Esophagus muscularis mucosa (tissue), 4 donors: ENCODE measurements at regions not wholly inside any gene's neighbourhood (a gene's known extent, or its start where the extent isn't known, plus 50 kb on each side); places are given as distances from the start of the nearest gene placed in this dataset.

Source experiments
- DNase-seq: peaks from one replicate; pipeline ENCODE4 v3.0.0-alpha.2; 2017; ENCODE audit errors: extremely low spot score
- H3K27ac ChIP-seq, 4 donors: fragments of 200-600 bp; sonication (generic); replicated peaks in 1 of 4; 1 replicate in 3 of 4; 2 replicates in 1 of 4; pipeline ENCODE4 v1.5.1; 2016 to 2019; ENCODE audit warnings: mild to moderate bottlenecking in 1 of 4
- H3K27me3 ChIP-seq, 4 donors: fragments of 200-600 bp; sonication (generic); one replicate each; pipeline versions ENCODE4 v1.5.1 to v1.6.0; 2016 to 2019
- H3K36me3 ChIP-seq, 4 donors: fragments of 200-600 bp; sonication (generic); one replicate each; pipeline ENCODE4 v1.5.1; 2016 to 2019
- H3K4me1 ChIP-seq, 4 donors: fragments of 200-600 bp; sonication (generic); one replicate each; pipeline ENCODE4 v1.5.1; 2016 to 2019
- H3K4me3 ChIP-seq, 4 donors: fragments of 200-600 bp; sonication (generic); 1 replicate in 2 of 4; 2 replicates in 2 of 4; pipeline ENCODE4 v1.5.1; 2016 to 2019; ENCODE audit warnings: mild to moderate bottlenecking in 4 of 4, moderate library complexity in 1 of 4
- H3K9me3 ChIP-seq, 4 donors: fragments of 200-600 bp; sonication (generic); 1 replicate in 3 of 4; 2 replicates in 1 of 4; pipeline ENCODE4 v1.5.1; 2016 to 2019
- EP300 ChIP-seq: sonication (generic); formaldehyde crosslinking; IDR thresholded peaks from one replicate; pipeline ENCODE4 v1.6.1; 2017; ENCODE audit warnings: antibody characterized with exemption
- POLR2A ChIP-seq: fragments of 450-650 bp; IDR thresholded peaks from one replicate; pipeline ENCODE4 v1.6.1; 2017; ENCODE audit warnings: antibody characterized with exemption, moderate library complexity, mild to moderate bottlenecking, low read depth
- POLR2AphosphoS5 ChIP-seq, 2 donors: sonication (generic); formaldehyde crosslinking; IDR thresholded peaks; one replicate each; pipeline ENCODE4 v1.6.1; 2017; ENCODE audit warnings: antibody characterized with exemption in 2 of 2
- WGBS: methylation state at CpG from one replicate; pipeline ENCODE4 v1.1.5; 2018; 5-methylcytosine and 5-hydroxymethylcytosine counted together
- intact Hi-C: fragments of 100-400 bp; cut with DNase I; formaldehyde crosslinking; loops from one replicate; pipeline ENCODE4 v1.15.1; 2023
- TF ChIP-seq, protein P1 (sequence below), 3 experiments: fragments of 200-600 bp in 2 of 3; fragments of 450-650 bp in 1 of 3; sonication (generic) in 2 of 3; IDR thresholded peaks; one replicate each; pipeline ENCODE4 v1.5.1; 2017 to 2019; ENCODE audit warnings: antibody characterized with exemption in 3 of 3, mild to moderate bottlenecking in 2 of 3, moderate library complexity in 1 of 3

DNA sequence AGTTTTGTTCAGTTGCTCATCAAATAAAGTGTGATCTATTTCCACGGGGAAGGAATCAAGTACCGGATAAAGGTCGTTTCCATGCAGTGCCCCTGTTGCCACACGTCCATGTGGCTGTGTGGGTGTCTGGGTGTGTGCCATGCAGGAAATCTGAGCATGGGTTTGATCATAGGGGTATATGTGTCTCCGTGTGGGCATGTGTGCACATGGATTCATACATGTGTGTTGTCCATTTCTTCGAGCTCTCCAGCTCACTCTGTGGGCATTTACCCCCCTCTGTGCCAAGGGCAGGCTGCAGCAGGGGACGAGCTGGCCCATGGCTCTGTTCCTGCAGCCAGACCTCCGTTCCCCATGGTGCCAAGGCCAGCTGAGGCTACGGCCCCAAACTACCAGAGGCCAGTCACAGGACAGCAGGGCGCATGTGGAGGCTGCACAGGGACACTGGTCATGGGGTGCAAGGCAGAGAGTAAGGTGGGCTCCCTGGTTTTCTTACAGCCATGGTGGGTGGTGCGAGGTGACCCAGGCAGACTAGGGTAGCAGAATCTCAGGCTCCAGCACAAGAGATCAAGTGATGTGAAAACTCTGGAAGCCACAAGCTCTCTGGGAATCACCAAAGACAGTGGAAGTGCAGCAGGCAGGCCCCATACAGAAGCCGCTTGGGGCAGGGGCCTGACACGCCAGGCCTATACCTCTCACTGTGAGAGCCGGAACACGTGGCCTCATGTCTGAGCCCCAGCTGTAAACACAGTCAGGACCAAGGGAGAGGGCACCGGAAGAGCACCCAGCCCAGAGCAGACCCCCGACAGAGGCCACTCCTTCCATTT is 66.4 kb upstream of the RAB6C start:
- WGBS = 84% methylated on average over 12 of the region's 17 CpGs
- Histone ChIP-seq H3K36me3 (no peaks in the 10 kb centered on the region), H3K27me3 (peaks cover 0 to 7% (median 0%) of the 10 kb centered on the region in 4 donors), H3K27ac (no peak overlapping the region), H3K9me3 (peaks cover 0 to 13% (median 7%) of the 10 kb centered on the region in 4 donors), H3K4me3 (no peak overlapping the region), H3K4me1 (no peaks in the 10 kb centered on the region)
- intact Hi-C loops = no loop called here
- peak; percentile 87 for DNase-seq
- TF ChIP-seq POLR2AphosphoS5 (IDR thresholded peaks at IDR 0.05) = no peak
- no peak for TF ChIP-seq EP300
- TF ChIP-seq, protein P1, sequence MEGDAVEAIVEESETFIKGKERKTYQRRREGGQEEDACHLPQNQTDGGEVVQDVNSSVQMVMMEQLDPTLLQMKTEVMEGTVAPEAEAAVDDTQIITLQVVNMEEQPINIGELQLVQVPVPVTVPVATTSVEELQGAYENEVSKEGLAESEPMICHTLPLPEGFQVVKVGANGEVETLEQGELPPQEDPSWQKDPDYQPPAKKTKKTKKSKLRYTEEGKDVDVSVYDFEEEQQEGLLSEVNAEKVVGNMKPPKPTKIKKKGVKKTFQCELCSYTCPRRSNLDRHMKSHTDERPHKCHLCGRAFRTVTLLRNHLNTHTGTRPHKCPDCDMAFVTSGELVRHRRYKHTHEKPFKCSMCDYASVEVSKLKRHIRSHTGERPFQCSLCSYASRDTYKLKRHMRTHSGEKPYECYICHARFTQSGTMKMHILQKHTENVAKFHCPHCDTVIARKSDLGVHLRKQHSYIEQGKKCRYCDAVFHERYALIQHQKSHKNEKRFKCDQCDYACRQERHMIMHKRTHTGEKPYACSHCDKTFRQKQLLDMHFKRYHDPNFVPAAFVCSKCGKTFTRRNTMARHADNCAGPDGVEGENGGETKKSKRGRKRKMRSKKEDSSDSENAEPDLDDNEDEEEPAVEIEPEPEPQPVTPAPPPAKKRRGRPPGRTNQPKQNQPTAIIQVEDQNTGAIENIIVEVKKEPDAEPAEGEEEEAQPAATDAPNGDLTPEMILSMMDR (IDR thresholded peaks at IDR 0.05) = no peak
- TF ChIP-seq POLR2A = no peak

DNA sequence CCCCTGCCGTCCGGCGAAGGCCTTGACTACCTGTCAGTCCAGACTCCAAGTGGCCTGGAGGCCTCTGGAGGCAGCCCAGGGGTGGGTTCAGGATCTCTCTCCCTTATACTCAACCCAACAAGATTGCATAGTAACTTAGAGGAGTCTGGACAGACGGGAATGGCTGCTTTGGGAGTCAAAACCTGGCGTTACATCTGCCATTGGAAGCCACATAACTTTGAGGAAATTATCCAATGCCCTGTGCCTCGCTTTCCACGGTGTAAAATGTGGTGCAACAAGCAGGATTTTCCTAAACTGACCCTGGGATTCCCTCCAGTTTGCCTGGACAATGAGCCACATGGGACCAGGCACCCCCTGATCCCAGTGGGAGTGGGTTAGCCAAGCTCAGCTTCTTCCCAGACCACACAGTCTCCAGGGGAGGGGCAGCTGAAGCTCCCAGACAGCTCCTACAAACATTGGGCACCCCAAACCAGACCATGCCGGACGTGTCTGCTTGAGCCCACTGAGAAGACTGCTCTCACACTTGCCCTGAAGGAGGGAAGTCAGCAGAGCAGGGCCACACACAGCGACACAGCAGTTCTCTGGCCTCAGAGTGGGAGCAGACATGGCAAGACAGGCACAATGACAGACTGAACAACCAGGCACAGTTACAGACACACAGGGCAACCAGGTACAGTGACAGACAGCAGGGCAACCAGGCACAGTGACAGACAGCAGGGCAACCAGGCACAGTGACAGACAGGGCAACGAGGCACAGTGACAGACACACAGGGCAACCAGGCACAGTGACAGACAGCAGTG is 65.6 kb upstream of the RAB6C start:
- WGBS = 80% methylated on average over 11 of the region's 11 CpGs
- intact Hi-C loops = no loop called here
- no peaks in the 10 kb centered on the region for H3K36me3 ChIP-seq

DNA sequence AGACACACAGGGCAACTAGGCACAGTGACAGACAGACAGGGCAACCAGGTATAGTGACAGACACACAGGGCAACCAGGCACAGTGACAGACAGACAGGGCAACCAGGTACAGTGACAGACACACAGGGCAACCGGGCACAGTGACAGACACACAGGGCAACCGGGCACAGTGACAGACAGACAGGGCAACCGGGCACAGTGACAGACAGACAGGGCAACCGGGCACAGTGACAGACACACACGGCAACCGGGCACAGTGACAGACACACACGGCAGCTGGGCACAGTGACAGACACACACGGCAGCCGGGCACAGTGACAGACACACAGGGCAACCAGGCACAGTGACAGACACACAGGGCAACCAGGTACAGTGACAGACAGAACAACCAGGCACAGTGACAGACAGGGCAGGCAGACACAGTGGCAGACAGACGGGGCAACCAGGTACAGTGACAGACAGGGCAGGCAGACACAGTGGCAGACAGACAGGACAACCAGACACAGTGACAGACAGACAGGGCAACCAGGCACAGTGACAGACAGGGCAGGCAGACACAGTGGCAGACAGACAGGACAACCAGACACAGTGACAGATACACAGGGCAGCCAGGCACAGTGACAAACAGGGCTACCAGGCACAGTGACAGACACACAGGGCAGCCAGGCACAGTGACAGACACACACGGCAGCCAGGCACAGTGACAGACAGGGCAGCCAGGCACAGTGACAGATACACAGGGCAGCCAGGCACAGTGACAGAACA is 64.7 kb upstream of the RAB6C start:
- H3K27ac ChIP-seq = no peak overlapping the region
- TF ChIP-seq, protein P1 (IDR thresholded peaks at IDR 0.05) = no peak
- H3K4me1 ChIP-seq = no peaks in the 10 kb centered on the region
- peaks cover 0 to 24% (median 23%) of the 10 kb centered on the region in 4 donors for H3K9me3 ChIP-seq
- DNase-seq = peak; percentile 79
- WGBS = 80% methylated on average over 10 of the region's 11 CpGs
- intact Hi-C loops = no loop called here
- peaks cover 0 to 7% (median 0%) of the 10 kb centered on the region in 4 donors for H3K27me3 ChIP-seq
- no peaks in the 10 kb centered on the region for H3K36me3 ChIP-seq
- no peak overlapping the region for H3K4me3 ChIP-seq

More for the DNA sequence above, 65.6 kb upstream of the RAB6C start:
- Histone ChIP-seq H3K4me3 (no peak overlapping the region), H3K27ac (no peak overlapping the region), H3K9me3 (peaks cover 0 to 21% (median 15%) of the 10 kb centered on the region in 4 donors), H3K4me1 (no peaks in the 10 kb centered on the region), H3K27me3 (peaks cover 0 to 7% (median 0%) of the 10 kb centered on the region in 4 donors)
- DNase-seq = peak; percentile 88
- TF ChIP-seq, protein P1 (IDR thresholded peaks at IDR 0.05) = no peak
- TF ChIP-seq POLR2A (no peak), EP300 (no peak), POLR2AphosphoS5 (IDR thresholded peaks at IDR 0.05) (no peak)

DNA sequence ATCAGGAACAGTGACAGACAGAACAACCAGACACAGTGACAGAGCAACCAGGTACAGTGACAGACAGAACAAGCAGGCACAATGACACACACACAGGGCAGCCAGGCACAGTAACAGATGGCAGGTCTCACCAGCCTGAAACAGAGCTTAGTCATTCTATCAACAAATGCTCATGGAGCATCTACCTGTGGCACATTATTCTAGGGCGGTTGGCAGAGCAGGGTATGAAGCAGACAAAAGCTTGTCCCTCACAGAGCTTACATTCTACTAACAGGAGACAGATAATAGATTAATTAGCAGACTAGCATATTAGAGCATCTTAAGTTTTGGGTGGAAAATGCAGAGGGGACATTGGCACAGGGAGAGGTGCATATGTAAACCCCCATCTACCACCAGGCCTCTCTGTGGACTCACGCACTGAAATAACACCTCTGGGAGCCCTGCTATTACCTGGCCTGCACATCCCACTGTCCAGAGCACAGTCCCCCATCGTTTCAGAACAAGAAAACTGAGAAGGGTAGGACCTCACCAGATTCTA is 64.1 kb upstream of the RAB6C start:
- TF ChIP-seq EP300 (no peak), POLR2A (no peak), POLR2AphosphoS5 (IDR thresholded peaks at IDR 0.05) (no peak)
- WGBS = 74% methylated on average over 3 of the region's 3 CpGs
- H3K36me3 ChIP-seq = no peaks in the 10 kb centered on the region
- DNase-seq = peak; percentile 79
- H3K4me1 ChIP-seq = no peaks in the 10 kb centered on the region
- peaks cover 0 to 26% (median 25%) of the 10 kb centered on the region in 4 donors for H3K9me3 ChIP-seq
- intact Hi-C loops = no loop called here
- no peak overlapping the region for H3K27ac ChIP-seq
- no peak overlapping the region for H3K4me3 ChIP-seq
- H3K27me3 ChIP-seq = peaks cover 0 to 7% (median 0%) of the 10 kb centered on the region in 4 donors
